HFF-Myc (cell line): ENCODE measurements at regions not wholly inside any gene's neighbourhood (a gene's known extent, or its start where the extent isn't known, plus 50 kb on each side); places are given as distances from the start of the nearest gene placed in this dataset.

Experiments
- DNase-seq: peaks from one replicate; pipeline ENCODE4 v3.0.0-alpha.2; 2011; ENCODE audit warnings: low read depth; ENCODE audit errors: extremely low read depth
- H3K4me3 ChIP-seq: replicated peaks from 2 replicates; pipeline ENCODE4 v1.5.1; 2011; ENCODE audit warnings: low read depth, mild to moderate bottlenecking, control low read depth, low read length
- CTCF ChIP-seq: IDR thresholded peaks from 2 replicates; pipeline ENCODE4 v1.5.1; 2012; ENCODE audit warnings: mild to moderate bottlenecking, low read depth, low read length, control low read depth; ENCODE audit errors: missing control alignments

DNA sequence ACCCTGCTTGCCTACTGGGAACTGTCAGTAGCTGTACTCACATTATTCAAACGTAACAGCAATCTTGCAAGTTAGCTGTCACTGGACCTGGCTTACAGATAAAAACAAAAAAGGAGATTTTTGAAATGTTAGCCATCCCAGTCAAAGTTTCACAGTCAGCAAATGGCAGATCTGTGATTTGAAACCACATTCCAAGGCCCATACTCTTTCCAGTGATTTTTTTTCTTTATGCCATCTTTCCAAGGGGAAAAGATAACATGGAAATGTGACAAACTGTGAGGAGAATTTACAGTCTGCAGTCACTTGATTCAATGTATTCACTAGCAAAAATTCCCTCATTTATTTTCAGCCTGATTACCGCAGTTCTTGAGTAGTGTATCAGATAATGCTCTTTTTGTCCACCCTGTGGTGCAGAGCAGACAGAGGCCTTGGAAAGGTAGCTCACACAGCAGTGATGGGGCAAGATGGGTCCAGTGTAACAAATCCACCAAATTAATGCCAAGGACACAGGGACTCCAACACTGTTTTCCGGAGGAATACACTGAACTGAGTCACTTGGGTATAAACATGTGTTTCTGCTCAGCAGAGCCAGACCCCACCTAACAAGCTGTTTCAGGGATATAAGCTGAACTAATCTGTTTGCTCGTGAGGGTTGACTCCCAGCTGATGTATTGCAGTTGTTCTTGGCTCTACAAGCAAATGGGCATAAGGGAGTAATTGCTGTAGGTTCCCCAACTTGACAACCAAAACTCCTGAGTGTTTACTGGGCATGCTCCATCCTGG is 49.9 kb upstream of the ADGRF1 start:
- DNase-seq: peak; percentile 41
- no peak for TF ChIP-seq CTCF
- H3K4me3 ChIP-seq: no peak overlapping the region
